H1 (cell line): ENCODE measurements at regions not wholly inside any gene's neighbourhood (a gene's known extent, or its start where the extent isn't known, plus 50 kb on each side); places are given as distances from the start of the nearest gene placed in this dataset.

Source experiments
- CTCF ChIA-PET: fragments of 300-600 bp; sonication (Branson Sonifier 250); formaldehyde crosslinking; loops from one replicate; lab custom pipeline; 2021; ENCODE audit not compliant: partially characterized antibody; lab: Charles Lee
- POLR2A ChIA-PET: fragments of 300-600 bp; sonication (Branson Sonifier 250); formaldehyde crosslinking; loops from one replicate; lab custom pipeline; 2021; ENCODE audit warnings: inconsistent platforms; ENCODE audit not compliant: partially characterized antibody; lab: Charles Lee
- DNase-seq, 2 experiments: peaks; one replicate each; pipeline versions ENCODE4 v3.0.0 to v3.0.0-alpha.2; 2010 to 2022; ENCODE audit warnings: low spot score in 2 of 2, low read depth in 1 of 2, mixed read lengths in 1 of 2
- FAIRE-seq: peaks from 2 replicates; lab custom pipeline; 2011; peaks lifted over from hg19 to GRCh38; lab: Jason Lieb, UNC
- H2AFZ ChIP-seq: 2 replicates; pipeline ENCODE4 v1.8.1; 2012; ENCODE audit warnings: low read length, inconsistent platforms
- H2AK5ac ChIP-seq: 2 replicates; pipeline ENCODE4 v1.6.1; 2013; ENCODE audit warnings: low read depth, low read length
- H2BK120ac ChIP-seq: replicated peaks from 2 replicates; pipeline ENCODE3; 2013; ENCODE audit warnings: low read depth, low read length, inconsistent platforms
- H2BK12ac ChIP-seq: 2 replicates; pipeline ENCODE4 v1.6.1; 2013; ENCODE audit warnings: low read depth, low read length
- H2BK15ac ChIP-seq: 2 replicates; pipeline ENCODE4 v1.6.1; 2013; ENCODE audit warnings: low read length
- H2BK20ac ChIP-seq: 2 replicates; pipeline ENCODE4 v1.6.1; 2013; ENCODE audit warnings: low read length
- H2BK5ac ChIP-seq: 2 replicates; pipeline ENCODE4 v1.6.1; 2013; ENCODE audit warnings: low read depth, low read length
- H3K14ac ChIP-seq: 2 replicates; pipeline ENCODE4 v1.6.1; 2013; ENCODE audit warnings: inconsistent platforms; ENCODE audit not compliant: insufficient read length
- H3K18ac ChIP-seq: 2 replicates; pipeline ENCODE4 v1.6.1; 2013; ENCODE audit warnings: low read length; ENCODE audit errors: extremely low read depth
- H3K23ac ChIP-seq: 2 replicates; pipeline ENCODE4 v1.6.1; 2013; ENCODE audit warnings: inconsistent platforms; ENCODE audit not compliant: insufficient read length
- H3K23me2 ChIP-seq: 2 replicates; pipeline ENCODE4 v1.6.1; 2013; ENCODE audit warnings: low read depth, low read length
- H3K27ac ChIP-seq: 2 replicates; pipeline ENCODE4 v1.6.1; 2011; ENCODE audit warnings: low read depth, low read length, inconsistent platforms
- H3K27me3 ChIP-seq, 4 experiments: replicated peaks in 1 of 4; 1 replicate in 1 of 4; 2 replicates in 3 of 4; pipeline versions ENCODE4 v1.6.1 to v1.8.1; 2011 to 2013; ENCODE audit warnings: low read length in 3 of 4, mild to moderate bottlenecking in 3 of 4, inconsistent platforms in 2 of 4, mixed read lengths in 2 of 4, moderate library complexity in 1 of 4; ENCODE audit not compliant: control insufficient read depth in 3 of 4, insufficient read depth in 3 of 4; ENCODE audit errors: extremely low read depth in 1 of 4
- H3K36me3 ChIP-seq, 4 experiments: 2 replicates each; pipeline versions ENCODE4 v1.6.1 to v1.8.1; 2011 to 2013; ENCODE audit warnings: mild to moderate bottlenecking in 4 of 4, low read length in 3 of 4, moderate library complexity in 2 of 4, control low read depth in 1 of 4, inconsistent platforms in 1 of 4; ENCODE audit not compliant: insufficient read depth in 4 of 4, control insufficient read depth in 2 of 4
- H3K4ac ChIP-seq: replicated peaks from 2 replicates; pipeline ENCODE3; 2013; ENCODE audit warnings: low read length, low read depth, mixed read lengths, inconsistent platforms; ENCODE audit not compliant: insufficient read length
- H3K4me1 ChIP-seq, 4 experiments: replicated peaks in 1 of 4; 1 replicate in 1 of 4; 2 replicates in 3 of 4; pipeline versions ENCODE4 v1.6.1 to v1.8.1; 2011 to 2013; ENCODE audit warnings: low read length in 3 of 4, inconsistent platforms in 2 of 4, mixed read lengths in 1 of 4; ENCODE audit not compliant: insufficient read depth in 4 of 4, control insufficient read depth in 3 of 4
- H3K4me2 ChIP-seq, 2 experiments: 2 replicates each; pipeline versions ENCODE4 v1.6.1 to v1.8.1; 2011 to 2013; ENCODE audit warnings: low read depth in 2 of 2, low read length in 2 of 2, control low read depth in 1 of 2, inconsistent platforms in 1 of 2, mild to moderate bottlenecking in 1 of 2; ENCODE audit not compliant: insufficient read depth in 1 of 2
- H3K4me3 ChIP-seq, 4 experiments: fragments of 200-600, 300-600 bp in 1 of 4; sonication (generic), shearing (Covaris generic), sonication (Bioruptor Twin) in 1 of 4; 2 replicates each; pipeline versions ENCODE4 v1.5.1 to v1.8.1; 2011 to 2016; ENCODE audit warnings: low read length in 4 of 4, low read depth in 3 of 4, control low read depth in 2 of 4, inconsistent platforms in 2 of 4, mild to moderate bottlenecking in 2 of 4, mixed read lengths in 1 of 4, moderate library complexity in 1 of 4; ENCODE audit not compliant: insufficient read depth in 2 of 4; ENCODE audit errors: extremely low read depth in 1 of 4
- H3K56ac ChIP-seq: replicated peaks from 2 replicates; pipeline ENCODE3; 2013; ENCODE audit warnings: low read depth, mild to moderate bottlenecking, mixed read lengths, low read length, inconsistent platforms; ENCODE audit not compliant: insufficient read length
- H3K79me1 ChIP-seq: 2 replicates; pipeline ENCODE4 v1.6.1; 2013; ENCODE audit warnings: low read depth, low read length, control low read depth
- H3K79me2 ChIP-seq, 2 experiments: 2 replicates each; pipeline versions ENCODE4 v1.6.1 to v1.8.1; 2012 to 2013; ENCODE audit warnings: low read length in 2 of 2, mild to moderate bottlenecking in 2 of 2, inconsistent platforms in 1 of 2; ENCODE audit not compliant: insufficient read depth in 2 of 2, control insufficient read depth in 1 of 2
- H3K9ac ChIP-seq, 4 experiments: replicated peaks in 1 of 4; 1 replicate in 1 of 4; 2 replicates in 3 of 4; pipeline versions ENCODE4 v1.6.1 to v1.8.1; 2011 to 2013; ENCODE audit warnings: low read depth in 3 of 4, low read length in 3 of 4, control low read depth in 2 of 4, mild to moderate bottlenecking in 2 of 4, moderate library complexity in 2 of 4, inconsistent platforms in 1 of 4; ENCODE audit errors: extremely low read depth in 1 of 4
- H3K9me3 ChIP-seq, 2 experiments: 2 replicates each; pipeline versions ENCODE4 v1.6.1 to v1.8.1; 2012 to 2013; ENCODE audit warnings: mild to moderate bottlenecking in 2 of 2, moderate library complexity in 2 of 2, control low read depth in 1 of 2, inconsistent platforms in 1 of 2, low read depth in 1 of 2, low read length in 1 of 2, mixed read lengths in 1 of 2; ENCODE audit not compliant: insufficient read depth in 2 of 2
- H4K20me1 ChIP-seq, 2 experiments: replicated peaks in 1 of 2; 2 replicates each; pipeline versions ENCODE3 to v1.8.1; 2011 to 2013; ENCODE audit warnings: inconsistent platforms in 2 of 2, low read length in 2 of 2, mild to moderate bottlenecking in 1 of 2; ENCODE audit not compliant: insufficient read depth in 2 of 2, control insufficient read depth in 1 of 2
- H4K5ac ChIP-seq: 2 replicates; pipeline ENCODE4 v1.6.1; 2013; ENCODE audit warnings: low read length, low read depth, mixed read lengths, inconsistent platforms; ENCODE audit not compliant: insufficient read length
- H4K8ac ChIP-seq: 2 replicates; pipeline ENCODE4 v1.8.0; 2013; ENCODE audit warnings: mild to moderate bottlenecking, moderate library complexity, low read length, inconsistent platforms; ENCODE audit not compliant: insufficient read depth; ENCODE audit errors: extremely low read depth
- H4K91ac ChIP-seq: replicated peaks from 2 replicates; pipeline ENCODE3; 2013; ENCODE audit warnings: low read length, mixed read lengths, inconsistent platforms; ENCODE audit not compliant: insufficient read length
- CBX8 ChIP-seq: fragments of 300-800, 300-1000 bp; sonication (generic); IDR thresholded peaks from 2 replicates; pipeline ENCODE4 v1.7.1; 2016; ENCODE audit warnings: low read depth, low read length, borderline replicate concordance
- CHD2 ChIP-seq: IDR thresholded peaks from 2 replicates; pipeline ENCODE4 v1.6.1; 2012; ENCODE audit warnings: low read length, improper control_type of control experiment
- CREB1 ChIP-seq: IDR thresholded peaks from 2 replicates; pipeline ENCODE4 v1.6.1; 2012; ENCODE audit warnings: inconsistent platforms
- GABPA ChIP-seq: IDR thresholded peaks from 2 replicates; pipeline ENCODE4 v1.6.1; 2011; ENCODE audit warnings: mild to moderate bottlenecking, low read length, moderate library complexity, borderline replicate concordance; ENCODE audit not compliant: insufficient read depth
- JUND ChIP-seq: IDR thresholded peaks from 2 replicates; pipeline ENCODE4 v1.6.1; 2011; ENCODE audit warnings: mild to moderate bottlenecking, improper control_type of control experiment, low read length
- NANOG ChIP-seq: IDR thresholded peaks from 2 replicates; pipeline ENCODE4 v1.6.1; 2011; ENCODE audit warnings: low read length, low read depth, mild to moderate bottlenecking, inconsistent platforms; ENCODE audit not compliant: insufficient read depth, poor library complexity, severe bottlenecking
- RBBP5 ChIP-seq: IDR thresholded peaks from 2 replicates; pipeline ENCODE4 v1.7.1; 2012; ENCODE audit warnings: low read depth, mild to moderate bottlenecking, inconsistent platforms, low read length, moderate library complexity, borderline replicate concordance
- SIN3A ChIP-seq, 2 experiments: IDR thresholded peaks in 1 of 2; conservative IDR thresholded peaks in 1 of 2; 2 replicates each; pipeline ENCODE4 v1.6.1; 2011 to 2012; ENCODE audit warnings: low read length in 2 of 2, improper control_type of control experiment in 1 of 2, low read depth in 1 of 2, mild to moderate bottlenecking in 1 of 2
- TCF12 ChIP-seq: IDR thresholded peaks from 2 replicates; pipeline ENCODE4 v1.6.1; 2011; ENCODE audit warnings: low read depth, mild to moderate bottlenecking, low read length
- WGBS, 2 experiments: shearing (Covaris generic) in 1 of 2; methylation state at CpG; one replicate each; pipeline versions ENCODE4 v1.1.6 to v1.1.7; 2013 to 2015; ENCODE audit warnings: low lambda C conversion rate in 2 of 2, mixed read lengths in 2 of 2, inconsistent platforms in 1 of 2, low coverage in 1 of 2, missing lambda C conversion rate in 1 of 2; ENCODE audit not compliant: insufficient replicate concordance in 2 of 2, insufficient coverage in 1 of 2, insufficient read length in 1 of 2; ENCODE audit errors: extremely low coverage in 1 of 2, missing lambda C conversion rate in 1 of 2; 5-methylcytosine and 5-hydroxymethylcytosine counted together

DNA sequence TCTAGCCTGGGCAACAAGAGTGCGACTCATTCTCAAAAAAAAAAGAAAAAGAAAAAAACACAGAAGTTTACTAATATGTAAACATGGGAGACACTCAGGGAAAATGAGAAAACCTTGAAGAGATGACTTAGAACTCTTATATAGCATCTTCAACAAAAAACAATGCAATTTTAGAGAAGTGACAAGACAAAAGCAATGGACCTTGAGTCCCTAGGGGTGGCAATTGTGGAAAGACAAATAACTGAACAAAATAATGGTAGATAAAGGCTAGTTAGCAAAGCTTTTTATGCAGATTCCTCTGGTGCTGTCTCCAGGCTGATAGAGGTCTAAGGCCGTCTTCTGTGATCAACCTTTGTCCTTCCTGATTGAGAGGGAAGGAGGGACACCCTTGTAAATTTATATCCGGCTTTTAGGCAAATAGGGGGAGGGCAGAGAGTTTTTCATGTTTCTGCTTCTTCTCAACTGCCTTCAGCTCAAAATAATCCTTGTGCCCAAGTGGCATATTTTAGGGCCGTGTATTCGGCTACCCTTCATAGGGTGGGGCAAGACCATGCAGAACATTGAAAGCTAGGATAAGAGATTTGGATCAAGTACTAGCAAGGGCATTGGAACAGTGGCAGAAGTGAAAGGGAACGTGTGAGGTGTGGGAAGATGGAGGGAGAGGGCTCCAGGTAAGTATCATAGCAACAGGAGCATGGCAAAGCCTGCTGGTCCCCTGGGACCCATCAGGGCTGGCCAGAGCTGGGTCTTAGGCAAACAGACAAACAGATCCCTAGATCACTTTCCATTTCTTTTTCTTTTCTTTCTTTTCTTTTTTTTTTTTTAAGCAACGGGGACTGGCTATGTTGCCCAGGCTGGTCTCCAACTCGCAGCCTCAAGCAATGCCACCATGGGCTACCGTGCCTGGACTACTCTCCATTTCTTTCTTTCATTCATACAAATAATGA lies 95.0 kb upstream of the CALM2 start:
- Histone ChIP-seq H2AK5ac (no peak overlapping the region), H3K56ac (no peak overlapping the region), H4K5ac (no peak overlapping the region), H3K14ac (no peak overlapping the region), H2AFZ (no peak overlapping the region), H3K4me3 (no peak overlapping the region; a peak in 1 of 8 replicates), H4K20me1 (no peaks in the 10 kb centered on the region), H3K27me3 (no peaks in the 10 kb centered on the region), H3K9ac (no peak overlapping the region), H2BK5ac (no peak overlapping the region), H3K4me2 (0 out of 4 replicates have a peak overlapping the region, but pooled peaks of 1 of the 2 experiments have one; percentile 6), H3K79me1 (no peaks in the 10 kb centered on the region), H3K27ac (no peak overlapping the region), H2BK120ac (no peak overlapping the region), H3K23me2 (no peaks in the 10 kb centered on the region), H3K79me2 (no peaks in the 10 kb centered on the region), H2BK20ac (0 out of 2 replicates have a peak overlapping the region, but pooled peaks have one; percentile 61), H4K91ac (no peak overlapping the region), H3K9me3 (no peaks in the 10 kb centered on the region), H2BK15ac (peak overlapping the region; percentile 92; the same call in 1 of the 2 replicates), H3K18ac (peak overlapping the region; percentile 51; the same call in 1 of the 2 replicates), H3K36me3 (no peaks in the 10 kb centered on the region), H3K23ac (no peak overlapping the region), H3K4me1 (peaks cover 0 to 4% (median 0%) of the 10 kb centered on the region in 4 experiments; a peak in 5 of 7 replicates), H4K8ac (no peak overlapping the region), H2BK12ac (0 out of 2 replicates have a peak overlapping the region, but pooled peaks have one; percentile 71), H3K4ac (no peak overlapping the region)
- 90% methylated on average over 7 of the region's 9 CpGs; no CpG with 5 or more reads in 1 of the 2 experiments for WGBS, 2 experiments
- ChIA-PET CTCF (interaction anchor here (0.6 to 9.8 kb wide), 22 partner anchors 7 to 216 kb away, joined by 3 to 58 read pairs (median 4); no protein-coding TSS in a partner anchor), POLR2A (interaction anchor here (0.7 to 1.2 kb wide), 3 partner anchors 33 to 99 kb away, joined by 3 to 5 read pairs (median 3); no protein-coding TSS in a partner anchor)
- no peak for TF ChIP-seq TCF12
- no peak for TF ChIP-seq SIN3A (conservative IDR thresholded peaks at IDR 0.05 in 1 of 2, IDR thresholded peaks at IDR 0.05 in 1 of 2; ENCODE audit: low read depth in 1 of 2, low read length in 2 of 2)
- no peak for TF ChIP-seq CREB1
- no peak for TF ChIP-seq JUND
- no peak for TF ChIP-seq CHD2
- TF ChIP-seq RBBP5 = no peak
- TF ChIP-seq NANOG = no peak
- no peak for TF ChIP-seq GABPA
- TF ChIP-seq CBX8 = no peak
- FAIRE-seq = no peak
- DNase-seq = no peak
